ENCODE measurements at regions not wholly inside any gene's neighbourhood (a gene's known extent, or its start where the extent isn't known, plus 50 kb on each side); places are given as distances from the start of the nearest gene placed in this dataset.

DNA sequence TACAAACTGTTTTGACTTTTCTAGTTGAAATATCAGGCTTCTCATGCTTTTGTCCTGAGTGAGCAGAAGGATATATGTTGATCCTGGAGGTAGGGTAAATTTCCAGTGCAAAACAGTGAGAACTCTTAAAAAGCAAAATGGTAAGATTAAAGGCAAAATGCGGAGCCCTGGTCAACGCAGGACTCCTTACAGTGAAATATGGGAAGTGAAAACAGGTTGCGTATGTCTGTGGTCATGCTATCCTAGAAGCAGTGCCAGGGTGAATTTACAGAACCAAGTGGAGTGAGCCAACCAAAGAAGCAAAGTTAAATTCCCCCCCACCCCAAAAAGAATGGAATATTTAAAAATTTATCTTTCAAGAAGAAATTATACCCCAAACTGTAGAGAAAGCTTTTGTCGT lies 256.4 kb downstream of the NR2F2 start:
- POLR2A ChIA-PET: interaction anchor here (0.7 kb wide), 1 partner anchor 72 kb away, joined by 3 read pairs; no protein-coding TSS in a partner anchor
- Histone ChIP-seq H2AFZ (ENCODE audit: low read length) (no peak overlapping the region), H3K9me2 (ENCODE audit: insufficient read depth, low read length) (no peaks in the 10 kb centered on the region), H3K4me2 (ENCODE audit: low read length) (no peak overlapping the region), H3K79me2 (ENCODE audit: insufficient read depth, low read depth, low read length) (no peaks in the 10 kb centered on the region), H3K36me3 (ENCODE audit: insufficient read depth, low read length) (no peaks in the 10 kb centered on the region), H4K20me1 (ENCODE audit: insufficient read depth, low read length) (no peaks in the 10 kb centered on the region), H3K4me1 (ENCODE audit: insufficient read depth, low read length, poor library complexity, severe bottlenecking) (no peaks in the 10 kb centered on the region), H3K9me3 (ENCODE audit: low read length) (no peaks in the 10 kb centered on the region), H3K27ac (ENCODE audit: low read depth, low read length, poor library complexity, severe bottlenecking) (no peak overlapping the region), H3K4me3 (ENCODE audit: low read depth, low read length, poor library complexity, severe bottlenecking) (no peak overlapping the region)
- intact Hi-C loops (cut with micrococcal nuclease; ENCODE audit: unreplicated experiment): no loop called here
- CTCF ChIA-PET (ENCODE audit: unreplicated experiment): no interaction called here
- no TSS peak for BruUV-seq (replicated peaks)
- no peak for DNase-seq (ENCODE audit: low spot score)
- no peak for TF ChIP-seq EZH2phosphoT487 (IDR thresholded peaks at IDR 0.05; ENCODE audit: borderline replicate concordance, low read depth, low read length)
- no peak for TF ChIP-seq CTCF (conservative IDR thresholded peaks at IDR 0.05; ENCODE audit: low read length)

GRCh38 chr15:96589864-96590263 lies 259.4 kb downstream of the NR2F2 start:
- ChIA-PET POLR2A (no interaction called here), CTCF (ENCODE audit: unreplicated experiment) (no interaction called here)
- Histone ChIP-seq H3K9me3 (ENCODE audit: low read length) (no peaks in the 10 kb centered on the region), H3K27ac (ENCODE audit: low read depth, low read length, poor library complexity, severe bottlenecking) (no peak overlapping the region), H3K4me3 (ENCODE audit: low read depth, low read length, poor library complexity, severe bottlenecking) (no peak overlapping the region), H3K9me2 (ENCODE audit: insufficient read depth, low read length) (no peaks in the 10 kb centered on the region), H3K79me2 (ENCODE audit: insufficient read depth, low read depth, low read length) (no peaks in the 10 kb centered on the region), H3K36me3 (ENCODE audit: insufficient read depth, low read length) (no peaks in the 10 kb centered on the region), H4K20me1 (ENCODE audit: insufficient read depth, low read length) (no peaks in the 10 kb centered on the region), H2AFZ (ENCODE audit: low read length) (no peak overlapping the region), H3K4me1 (ENCODE audit: insufficient read depth, low read length, poor library complexity, severe bottlenecking) (no peaks in the 10 kb centered on the region), H3K4me2 (ENCODE audit: low read length) (no peak overlapping the region)
- intact Hi-C loops (cut with micrococcal nuclease; ENCODE audit: unreplicated experiment): no loop called here
- no TSS peak for BruUV-seq (replicated peaks)
- no peak for DNase-seq (ENCODE audit: low spot score)
- TF ChIP-seq EZH2phosphoT487 (IDR thresholded peaks at IDR 0.05; ENCODE audit: borderline replicate concordance, low read depth, low read length) (no peak), CTCF (conservative IDR thresholded peaks at IDR 0.05; ENCODE audit: low read length) (no peak)

DNA sequence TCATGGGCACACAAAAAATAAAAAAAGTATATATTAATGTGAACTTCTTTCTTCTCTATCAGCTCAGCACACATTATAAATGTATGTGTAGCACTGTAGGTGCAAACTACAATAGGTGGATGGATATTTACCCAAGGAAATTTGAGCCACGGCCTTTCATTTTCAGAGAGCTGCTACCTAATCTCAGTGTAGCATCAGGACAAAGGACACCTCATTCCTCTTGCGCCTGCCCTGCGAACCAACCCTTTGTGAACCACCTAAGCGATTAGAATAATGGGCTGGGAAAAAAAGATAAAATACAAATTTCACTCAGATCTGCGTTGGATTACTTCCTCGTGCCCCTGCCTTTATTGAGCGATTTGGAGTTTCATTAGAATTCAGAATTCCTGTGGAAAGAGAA lies 263.2 kb downstream of the NR2F2 start:
- DNase-seq (ENCODE audit: low spot score): no peak
- TF ChIP-seq EZH2phosphoT487 (IDR thresholded peaks at IDR 0.05; ENCODE audit: borderline replicate concordance, low read depth, low read length) (no peak), CTCF (conservative IDR thresholded peaks at IDR 0.05; ENCODE audit: low read length) (no peak)
- H3K36me3 ChIP-seq (ENCODE audit: insufficient read depth, low read length): no peaks in the 10 kb centered on the region
- H3K9me2 ChIP-seq (ENCODE audit: insufficient read depth, low read length): no peaks in the 10 kb centered on the region
- no peaks in the 10 kb centered on the region for H3K4me1 ChIP-seq (ENCODE audit: insufficient read depth, low read length, poor library complexity, severe bottlenecking)
- no peaks in the 10 kb centered on the region for H4K20me1 ChIP-seq (ENCODE audit: insufficient read depth, low read length)
- no peak overlapping the region for H3K27ac ChIP-seq (ENCODE audit: low read depth, low read length, poor library complexity, severe bottlenecking)
- H3K4me2 ChIP-seq (ENCODE audit: low read length): no peak overlapping the region
- H3K4me3 ChIP-seq (ENCODE audit: low read depth, low read length, poor library complexity, severe bottlenecking): no peak overlapping the region
- no peaks in the 10 kb centered on the region for H3K9me3 ChIP-seq (ENCODE audit: low read length)
- BruUV-seq (replicated peaks): no TSS peak
- no peak overlapping the region for H2AFZ ChIP-seq (ENCODE audit: low read length)
- ChIA-PET CTCF (ENCODE audit: unreplicated experiment) (no interaction called here), POLR2A (interaction anchor here (0.8 kb wide), 1 partner anchor 216 kb away, joined by 4 read pairs; no protein-coding TSS in a partner anchor)
- intact Hi-C loops (cut with micrococcal nuclease; ENCODE audit: unreplicated experiment): no loop called here
- no peaks in the 10 kb centered on the region for H3K79me2 ChIP-seq (ENCODE audit: insufficient read depth, low read depth, low read length)
